A673 (cell line): ENCODE measurements at regions not wholly inside any gene's neighbourhood (a gene's known extent, or its start where the extent isn't known, plus 50 kb on each side); places are given as distances from the start of the nearest gene placed in this dataset.

Experiments used
- EZH2 ChIP-seq: fragments of 200-600 bp; sonication (generic); IDR thresholded peaks from 2 replicates; pipeline ENCODE4 v1.6.1; 2017; ENCODE audit warnings: borderline replicate concordance, low read depth, mild to moderate bottlenecking, mixed read lengths, antibody characterized with exemption, low read length; ENCODE audit not compliant: poor library complexity, severe bottlenecking
- TF ChIP-seq, protein P1 (sequence below): fragments of 300-800, 200-600 bp; sonication (generic); conservative IDR thresholded peaks from 2 replicates; pipeline ENCODE4 v1.5.1; 2017; ENCODE audit warnings: low read depth, mild to moderate bottlenecking, antibody characterized with exemption, low read length, moderate library complexity, mixed read lengths

DNA sequence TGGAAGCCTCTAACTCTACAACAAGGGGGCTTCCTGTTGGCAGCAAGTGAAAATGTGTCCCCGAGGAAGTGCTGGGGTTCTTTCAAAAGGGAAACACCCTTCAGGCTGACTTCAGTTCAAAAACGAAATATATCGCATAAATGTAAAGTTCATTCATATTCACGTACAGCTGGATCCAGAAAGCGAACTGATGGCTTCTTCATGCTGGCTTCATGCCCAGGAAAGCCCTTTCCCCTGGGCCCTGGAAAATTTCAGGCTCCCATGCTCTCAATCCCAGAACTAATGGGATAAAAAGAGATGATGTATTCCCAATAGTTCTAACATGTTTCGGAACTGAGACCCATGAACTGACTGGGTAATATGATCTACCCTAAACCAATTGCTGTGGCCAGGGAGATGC is 104.7 kb upstream of the CDH13 start:
- TF ChIP-seq EZH2, result no peak
- TF ChIP-seq, protein P1, sequence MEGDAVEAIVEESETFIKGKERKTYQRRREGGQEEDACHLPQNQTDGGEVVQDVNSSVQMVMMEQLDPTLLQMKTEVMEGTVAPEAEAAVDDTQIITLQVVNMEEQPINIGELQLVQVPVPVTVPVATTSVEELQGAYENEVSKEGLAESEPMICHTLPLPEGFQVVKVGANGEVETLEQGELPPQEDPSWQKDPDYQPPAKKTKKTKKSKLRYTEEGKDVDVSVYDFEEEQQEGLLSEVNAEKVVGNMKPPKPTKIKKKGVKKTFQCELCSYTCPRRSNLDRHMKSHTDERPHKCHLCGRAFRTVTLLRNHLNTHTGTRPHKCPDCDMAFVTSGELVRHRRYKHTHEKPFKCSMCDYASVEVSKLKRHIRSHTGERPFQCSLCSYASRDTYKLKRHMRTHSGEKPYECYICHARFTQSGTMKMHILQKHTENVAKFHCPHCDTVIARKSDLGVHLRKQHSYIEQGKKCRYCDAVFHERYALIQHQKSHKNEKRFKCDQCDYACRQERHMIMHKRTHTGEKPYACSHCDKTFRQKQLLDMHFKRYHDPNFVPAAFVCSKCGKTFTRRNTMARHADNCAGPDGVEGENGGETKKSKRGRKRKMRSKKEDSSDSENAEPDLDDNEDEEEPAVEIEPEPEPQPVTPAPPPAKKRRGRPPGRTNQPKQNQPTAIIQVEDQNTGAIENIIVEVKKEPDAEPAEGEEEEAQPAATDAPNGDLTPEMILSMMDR, result no peak
